Activated naive CD4-positive, alpha-beta T cell treated with anti-CD3 and anti-CD28 coated beads, Interleukin-2, amount 50 U/mL, for 72 hours (primary cell): ENCODE measurements at regions not wholly inside any gene's neighbourhood (a gene's known extent, or its start where the extent isn't known, plus 50 kb on each side); places are given as distances from the start of the nearest gene placed in this dataset.

Experiments
- ATAC-seq, 2 donors: fragments of 150-1000 bp; cut with Tn5 transposase; 2 replicates each; pipeline ENCODE4 v1.10.0; 2021; ENCODE audit warnings: mild to moderate bottlenecking in 2 of 2, moderate library complexity in 2 of 2
- DNase-seq, 2 donors: peaks; one replicate each; pipeline ENCODE4 v3.0.0; 2021 to 2022; ENCODE audit warnings: low spot score in 2 of 2
- H3K27ac Mint-ChIP-seq, 2 donors: one replicate each; pipeline ENCODE4 v1.8.0; 2022; ENCODE audit warnings: mild to moderate bottlenecking in 2 of 2, mixed read lengths in 2 of 2
- H3K36me3 Mint-ChIP-seq, 2 donors: one replicate each; pipeline ENCODE4 v1.8.0; 2022; ENCODE audit warnings: mixed read lengths in 2 of 2
- H3K9me3 Mint-ChIP-seq, 2 donors: one replicate each; pipeline ENCODE4 v1.8.0; 2022; ENCODE audit warnings: mixed read lengths in 2 of 2

DNA sequence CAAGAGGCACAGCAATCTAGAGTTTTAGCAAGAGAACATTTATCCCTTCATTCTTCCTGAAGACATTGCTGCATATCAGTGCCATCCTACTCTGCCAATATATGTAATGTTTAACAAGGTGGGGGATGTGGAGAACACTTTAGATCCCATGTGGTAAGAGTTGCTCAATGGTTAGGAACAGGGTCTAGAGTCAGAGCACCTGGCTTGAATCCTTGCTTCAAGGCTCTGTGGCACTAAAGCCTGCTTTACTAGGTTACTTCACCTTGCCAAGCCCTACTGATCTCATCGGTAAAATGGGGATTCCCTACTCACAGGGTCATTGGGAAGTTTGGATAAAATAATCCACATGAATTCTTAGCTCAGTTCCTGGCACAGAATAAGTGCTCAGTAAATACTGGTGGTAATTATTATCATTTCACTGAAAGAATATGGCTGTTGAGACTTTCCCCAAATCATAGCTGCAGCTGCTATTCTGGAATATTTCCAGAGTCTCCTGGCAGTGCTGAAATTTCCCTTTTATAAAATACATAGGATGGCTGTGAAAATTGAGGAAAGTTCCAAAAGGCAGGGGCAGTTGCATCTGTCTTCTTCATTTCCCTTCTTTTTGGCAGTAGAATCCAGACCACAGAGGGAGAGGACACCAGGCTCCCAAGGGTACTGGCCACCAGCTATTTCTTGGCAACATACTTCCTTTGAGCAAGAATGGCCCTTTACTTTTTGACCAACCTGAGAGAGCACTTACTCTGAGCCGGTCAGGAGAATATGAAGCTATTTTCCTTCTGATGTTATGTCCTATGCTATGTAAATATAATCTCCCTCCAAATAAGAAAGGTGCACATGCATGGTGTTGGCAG is 142.8 kb downstream of the PALM2AKAP2 start:
- ATAC-seq = no peak
- peaks cover 0 to 3% of the 10 kb centered on the region in 2 donors for H3K9me3 Mint-ChIP-seq
- H3K36me3 Mint-ChIP-seq = peaks cover 7 to 24% of the 10 kb centered on the region in 2 donors
- no peak overlapping the region for H3K27ac Mint-ChIP-seq
- DNase-seq = no peak

DNA sequence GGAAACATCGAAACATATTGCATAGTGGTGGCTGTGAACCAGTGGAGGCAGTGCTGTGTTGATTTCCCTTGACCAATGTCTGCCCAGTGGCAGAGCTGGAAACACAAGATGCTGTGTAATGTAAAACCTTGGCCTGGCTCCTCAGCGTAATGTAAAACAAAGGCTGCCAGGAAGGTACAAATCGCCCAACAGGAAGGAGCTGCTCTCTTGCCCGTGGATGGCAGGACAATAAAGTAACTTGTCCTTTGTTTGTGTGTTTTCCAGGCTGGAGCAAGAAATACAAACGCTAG is 143.4 kb downstream of the PALM2AKAP2 start:
- peaks cover 4 to 20% of the 10 kb centered on the region in 2 donors for H3K36me3 Mint-ChIP-seq
- ATAC-seq = no peak
- H3K27ac Mint-ChIP-seq = no peak overlapping the region
- peaks cover 0 to 3% of the 10 kb centered on the region in 2 donors for H3K9me3 Mint-ChIP-seq
- DNase-seq = no peak

DNA sequence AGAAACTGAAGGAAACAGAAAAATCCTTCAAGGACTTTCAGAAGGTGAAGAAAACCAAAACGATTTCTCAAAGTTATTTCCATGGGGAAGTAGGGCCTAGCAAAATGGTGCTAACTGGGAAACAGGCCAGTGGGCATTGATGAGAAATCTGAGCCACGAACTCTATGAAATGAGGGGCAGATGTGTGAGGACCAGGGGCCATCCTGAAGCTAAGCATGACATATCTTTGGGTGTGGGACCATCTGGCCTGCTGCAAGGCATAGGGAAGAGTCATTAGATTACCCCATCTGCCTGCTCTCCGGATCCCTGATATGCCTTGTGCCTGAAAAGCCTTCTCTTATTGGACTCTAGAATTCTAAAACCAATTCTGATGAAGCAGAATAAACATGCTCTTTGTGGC is 143.8 kb downstream of the PALM2AKAP2 start:
- peaks cover 4 to 24% of the 10 kb centered on the region in 2 donors for H3K36me3 Mint-ChIP-seq
- DNase-seq (no peak), ATAC-seq (no peak)
- no peak overlapping the region for H3K27ac Mint-ChIP-seq
- peaks cover 0 to 3% of the 10 kb centered on the region in 2 donors for H3K9me3 Mint-ChIP-seq

DNA sequence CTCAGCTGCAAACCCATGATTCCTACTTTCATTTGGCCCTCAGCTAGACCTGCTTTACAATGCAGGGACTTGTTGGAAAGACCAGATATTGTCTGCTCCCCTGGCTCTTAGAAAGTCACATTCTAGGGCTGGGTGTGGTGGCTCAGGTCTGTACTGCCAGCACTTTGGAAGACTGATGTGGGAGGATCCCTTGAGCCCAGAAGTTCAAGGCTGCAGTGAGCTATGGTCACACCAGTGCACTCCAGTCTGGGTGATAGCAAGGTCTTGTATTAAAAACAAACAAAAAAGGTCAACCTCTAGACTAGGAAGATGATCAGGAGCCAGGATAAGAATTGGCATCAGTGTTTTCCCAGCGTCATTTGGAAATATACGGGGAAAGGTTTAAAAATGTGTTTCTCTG is 145.8 kb downstream of the PALM2AKAP2 start:
- DNase-seq (no peak), ATAC-seq (no peak)
- Mint-ChIP-seq H3K27ac (no peak overlapping the region), H3K9me3 (no peaks in the 10 kb centered on the region), H3K36me3 (peaks cover 0 to 26% of the 10 kb centered on the region in 2 donors)

DNA sequence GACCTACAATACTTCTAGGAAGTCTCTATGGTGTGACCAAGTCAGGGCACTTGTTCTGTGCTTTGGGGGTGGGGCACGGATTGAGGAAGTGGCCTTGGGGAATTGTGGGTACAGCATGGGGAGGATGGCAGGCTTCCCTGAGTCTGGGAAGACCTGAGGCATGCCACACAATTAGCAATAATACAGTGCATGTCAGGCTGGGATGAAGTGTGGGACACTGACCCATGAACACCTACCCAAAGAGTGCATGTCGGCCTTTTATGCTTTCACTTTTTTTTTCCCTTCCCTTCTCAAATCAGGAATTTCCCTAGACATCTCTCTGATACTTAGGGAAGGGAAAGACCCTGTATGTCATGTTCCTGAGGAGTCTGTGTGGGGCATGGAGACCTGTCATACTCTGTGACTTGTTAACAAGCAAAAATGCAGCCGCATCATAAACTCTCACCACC is 146.4 kb downstream of the PALM2AKAP2 start:
- Mint-ChIP-seq H3K9me3 (no peaks in the 10 kb centered on the region), H3K27ac (no peak overlapping the region), H3K36me3 (peaks cover 0 to 26% of the 10 kb centered on the region in 2 donors)
- DNase-seq = no peak
- no peak for ATAC-seq

DNA sequence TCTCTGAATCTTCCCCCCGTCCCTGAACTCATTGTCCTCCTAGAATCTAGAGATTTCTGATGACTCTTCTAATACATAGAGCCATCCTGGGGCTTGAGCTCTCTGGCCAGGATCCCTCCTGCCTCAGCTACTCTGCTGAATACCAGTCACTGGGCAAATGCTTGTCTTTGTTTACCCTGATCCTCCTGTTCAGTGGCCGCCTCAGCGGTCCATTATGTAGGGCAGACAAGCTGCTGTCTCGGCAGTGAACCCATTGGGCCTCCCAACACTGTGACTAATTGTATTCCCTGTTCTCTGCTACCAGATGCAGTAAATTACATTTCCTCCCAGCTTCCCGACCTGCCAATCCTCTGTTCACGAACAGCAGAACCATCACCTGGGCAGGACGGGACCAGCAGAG is 151.6 kb downstream of the PALM2AKAP2 start:
- peaks cover 7 to 8% of the 10 kb centered on the region in 2 donors for H3K9me3 Mint-ChIP-seq
- peak overlapping the region in 1 of 2 donors; percentile 19 for H3K27ac Mint-ChIP-seq
- no peak for ATAC-seq

DNA sequence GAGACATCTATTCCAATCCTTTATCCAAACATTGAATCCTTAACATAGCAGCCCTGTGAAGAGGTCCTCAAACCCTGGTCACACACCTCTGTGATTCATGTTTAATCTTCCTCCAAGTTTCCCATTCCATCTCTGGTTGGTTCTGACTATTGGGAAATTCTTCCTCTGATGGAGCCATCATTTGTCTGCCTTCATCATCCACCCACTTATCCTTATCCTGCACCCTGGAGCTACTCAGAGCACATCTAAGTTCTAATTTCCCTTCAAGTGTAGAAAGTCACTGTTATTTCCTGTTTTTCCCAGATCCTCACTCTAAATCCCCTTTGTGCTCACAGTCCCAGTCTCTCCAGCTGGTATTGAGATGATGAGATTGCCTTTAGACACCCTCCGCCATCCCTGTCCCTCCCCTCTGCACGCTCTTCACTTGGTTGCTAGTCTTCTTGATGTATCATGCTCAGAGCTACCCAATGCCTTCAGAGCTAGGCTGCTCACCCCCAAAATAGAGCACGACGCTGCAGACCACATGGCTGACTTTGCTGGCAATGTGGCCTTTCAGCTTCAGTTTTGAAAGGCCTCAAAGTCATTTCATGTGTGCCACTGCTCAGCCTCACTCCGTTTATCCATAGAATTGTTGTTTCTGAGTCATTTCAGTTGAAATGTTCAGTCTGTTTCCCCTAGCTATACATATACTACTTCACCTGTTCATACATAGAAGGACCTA is 154.3 kb downstream of the PALM2AKAP2 start:
- peak overlapping the region; percentile 62 to 73 for H3K27ac Mint-ChIP-seq
- peak; percentile 82 to 89 for ATAC-seq
- peak in 1 of 2 donors; percentile 46 for DNase-seq
- H3K36me3 Mint-ChIP-seq = peaks cover 12 to 16% of the 10 kb centered on the region in 2 donors
- peaks cover 12% of the 10 kb centered on the region in 2 donors for H3K9me3 Mint-ChIP-seq

More for the DNA sequence above, 151.6 kb downstream of the PALM2AKAP2 start:
- DNase-seq = no peak
- peaks cover 6 to 19% of the 10 kb centered on the region in 2 donors for H3K36me3 Mint-ChIP-seq

DNA sequence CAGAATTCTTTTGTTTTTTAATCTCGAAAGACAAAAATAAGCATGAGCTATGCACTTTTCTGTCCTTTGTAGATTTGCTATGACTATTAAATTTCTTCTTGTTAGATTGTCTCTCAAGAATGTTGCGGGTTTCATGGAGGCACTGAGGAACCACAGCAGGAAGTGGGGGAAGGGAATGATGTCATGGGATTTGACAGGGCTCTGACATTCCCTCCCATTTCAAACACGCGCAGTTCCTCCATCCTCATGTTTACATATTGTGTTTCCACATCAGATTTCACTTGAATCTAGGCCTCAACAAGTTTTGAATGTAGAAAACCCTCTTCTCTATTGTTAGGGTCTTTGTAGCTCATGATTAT is 154.8 kb downstream of the PALM2AKAP2 start:
- Mint-ChIP-seq H3K9me3 (peaks cover 12% of the 10 kb centered on the region in 2 donors), H3K36me3 (peaks cover 12 to 14% of the 10 kb centered on the region in 2 donors), H3K27ac (peak overlapping the region; percentile 62 to 73)
- DNase-seq (no peak), ATAC-seq (no peak)

DNA sequence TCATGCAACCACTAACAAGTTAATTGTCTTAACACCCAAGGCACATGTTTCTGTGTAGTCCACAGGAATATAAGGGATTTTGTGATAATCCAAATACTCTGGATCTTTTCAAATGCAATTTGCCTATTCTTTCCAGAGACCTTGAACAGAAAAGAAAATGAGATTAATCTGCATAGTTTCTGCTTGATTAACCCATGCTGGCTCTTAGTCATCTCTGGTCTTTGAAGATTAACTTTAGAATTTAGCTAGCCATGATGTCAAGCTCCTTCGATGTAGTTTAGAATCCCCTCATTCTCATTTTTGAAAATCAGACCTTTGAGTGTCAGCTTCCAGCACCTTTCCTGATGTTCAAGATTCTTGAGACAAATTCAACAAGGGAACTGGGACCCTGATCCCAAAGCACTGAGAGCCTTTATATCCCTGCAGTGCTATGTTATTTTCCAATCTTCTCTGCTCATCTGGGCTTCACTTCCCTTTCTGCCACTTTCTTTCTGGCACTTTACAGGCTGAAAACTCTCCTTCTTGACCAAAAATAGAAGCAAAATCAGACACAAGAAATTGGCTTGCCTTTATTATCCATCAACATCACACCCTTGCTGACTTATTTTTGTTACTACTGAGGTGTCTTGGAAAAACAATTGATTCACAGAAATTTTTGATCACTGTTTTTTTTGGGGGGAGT is 155.5 kb downstream of the PALM2AKAP2 start:
- Mint-ChIP-seq H3K27ac (peak overlapping the region; percentile 62 to 73), H3K9me3 (peaks cover 12% of the 10 kb centered on the region in 2 donors), H3K36me3 (peaks cover 12 to 14% of the 10 kb centered on the region in 2 donors)
- peak; percentile 46 to 61 for ATAC-seq
- no peak for DNase-seq

DNA sequence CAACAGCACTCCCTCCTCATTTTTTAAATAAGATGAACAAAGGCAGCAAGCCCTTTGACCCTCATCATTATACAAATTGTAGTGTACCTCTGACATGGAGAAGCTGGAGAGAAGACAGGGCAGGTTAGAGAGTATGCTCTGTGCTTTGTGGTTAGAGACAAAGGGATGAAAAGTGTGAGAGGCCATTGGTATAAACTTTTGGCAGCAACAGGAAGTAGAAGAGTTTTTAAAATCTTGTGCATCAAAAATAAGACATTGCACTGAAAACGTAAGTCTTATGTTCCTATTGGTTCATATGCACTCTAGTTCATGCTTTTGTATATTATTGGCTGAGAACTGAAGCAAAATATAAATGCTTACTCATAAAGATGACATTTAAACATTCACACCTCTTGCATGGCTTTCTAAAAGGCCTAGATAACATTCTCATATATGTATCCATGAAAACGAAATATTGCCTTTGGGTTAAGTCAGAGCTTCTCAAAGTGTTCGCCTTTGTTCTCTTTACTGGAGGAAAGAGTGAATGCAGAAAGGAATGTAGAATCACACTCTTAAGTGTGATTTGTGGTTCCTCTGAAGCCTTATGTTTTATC is 158.0 kb downstream of the PALM2AKAP2 start:
- ATAC-seq (peak; percentile 25 to 42), DNase-seq (no peak)
- H3K9me3 Mint-ChIP-seq = peaks cover 18 to 20% of the 10 kb centered on the region in 2 donors
- peaks cover 12 to 20% of the 10 kb centered on the region in 2 donors for H3K36me3 Mint-ChIP-seq
- H3K27ac Mint-ChIP-seq = peak overlapping the region in 1 of 2 donors; percentile 1

DNA sequence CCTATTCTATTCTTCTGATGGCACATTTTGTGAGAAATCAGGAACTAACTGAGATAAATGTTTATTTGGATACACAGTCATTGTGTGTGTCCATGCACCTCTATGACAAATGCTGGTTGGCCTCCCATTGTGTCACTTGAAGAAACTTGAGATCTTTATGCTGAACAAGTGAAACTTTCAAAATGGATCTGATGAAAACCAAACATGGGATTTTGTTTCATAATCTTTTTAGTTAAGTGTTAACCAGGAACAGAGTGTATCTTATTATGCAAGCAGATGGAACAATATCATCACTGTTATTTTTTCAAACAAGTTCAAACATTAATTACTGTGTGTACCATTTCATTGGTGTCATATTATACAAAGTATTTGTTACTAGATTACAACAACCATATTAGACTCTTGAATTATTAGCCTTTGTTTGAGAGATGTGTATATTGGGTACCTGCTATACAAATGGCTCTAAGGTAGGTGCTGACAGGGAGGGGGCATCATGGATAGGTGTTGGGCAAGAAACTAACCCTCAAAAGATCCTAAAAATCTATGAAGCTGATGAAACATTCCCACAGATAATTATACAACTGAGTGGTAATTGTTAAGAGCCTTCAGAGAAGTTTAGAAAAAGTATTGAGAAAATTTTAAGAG is 159.8 kb downstream of the PALM2AKAP2 start:
- ATAC-seq (no peak), DNase-seq (no peak)
- Mint-ChIP-seq H3K9me3 (peaks cover 13 to 21% of the 10 kb centered on the region in 2 donors), H3K27ac (no peak overlapping the region), H3K36me3 (peaks cover 5 to 21% of the 10 kb centered on the region in 2 donors)

DNA sequence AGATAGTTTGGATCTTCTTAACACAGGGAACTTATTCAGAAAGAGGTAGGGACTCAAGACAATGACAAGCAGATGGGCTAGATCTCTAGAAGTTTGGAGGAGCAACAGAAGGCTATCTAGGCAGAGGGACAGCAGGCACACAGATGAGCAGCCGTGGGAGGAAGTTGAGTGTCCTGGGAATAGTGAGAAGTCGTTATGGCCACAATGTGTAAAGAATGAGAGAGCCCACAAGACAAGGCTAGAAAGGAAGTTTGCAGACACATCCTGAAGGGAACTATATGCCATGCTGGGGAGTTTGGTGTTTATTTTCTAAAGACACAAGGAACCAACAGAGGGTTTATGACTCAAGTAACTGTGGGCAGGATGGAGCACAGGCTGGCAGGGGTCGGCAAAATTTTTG is 160.6 kb downstream of the PALM2AKAP2 start:
- H3K27ac Mint-ChIP-seq = no peak overlapping the region

DNA sequence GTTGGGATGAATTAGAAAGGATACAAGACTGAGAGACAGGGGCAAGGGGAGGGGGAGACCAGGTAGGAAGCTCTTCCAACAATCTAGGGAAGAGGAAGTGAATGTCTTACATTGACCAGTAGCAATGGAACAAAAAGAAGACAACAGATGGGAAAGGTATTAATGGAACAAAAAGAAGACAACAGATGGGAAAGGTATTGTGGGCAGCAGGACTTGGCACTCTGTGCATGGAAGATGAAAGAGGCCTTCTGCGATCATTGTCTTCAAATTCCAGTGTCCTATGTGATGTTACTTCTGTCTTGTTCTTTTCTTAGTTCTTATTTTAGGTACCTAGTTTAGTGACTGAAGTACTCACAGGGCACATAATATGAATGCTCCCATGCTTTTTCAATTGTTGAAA is 161.8 kb downstream of the PALM2AKAP2 start:
- Mint-ChIP-seq H3K36me3 (peaks cover 4 to 17% of the 10 kb centered on the region in 2 donors), H3K27ac (no peak overlapping the region)

More for the DNA sequence above, 160.6 kb downstream of the PALM2AKAP2 start:
- no peak for DNase-seq
- Mint-ChIP-seq H3K9me3 (peaks cover 13 to 21% of the 10 kb centered on the region in 2 donors), H3K36me3 (peaks cover 5 to 21% of the 10 kb centered on the region in 2 donors)
- ATAC-seq = no peak

DNA sequence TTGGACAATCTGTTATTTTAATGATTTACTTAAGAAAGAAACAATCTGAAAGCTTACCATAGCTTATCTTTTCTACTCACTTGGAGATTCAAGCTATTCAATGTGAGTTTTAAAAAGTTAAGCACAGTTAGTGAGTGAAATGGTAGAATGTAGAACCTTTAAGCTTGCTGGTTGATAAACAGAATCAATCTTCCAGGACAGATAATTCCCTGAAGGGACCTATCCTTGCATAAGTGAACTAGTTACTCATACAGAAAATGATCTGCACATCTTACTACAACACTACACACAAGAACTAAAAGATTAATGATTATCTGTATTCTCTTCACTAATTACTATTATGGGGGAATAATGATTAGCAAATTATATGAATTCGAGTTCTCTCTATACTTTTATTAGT is 165.6 kb downstream of the PALM2AKAP2 start:
- Mint-ChIP-seq H3K27ac (no peak overlapping the region), H3K9me3 (peaks cover 6 to 18% of the 10 kb centered on the region in 2 donors), H3K36me3 (peaks cover 0 to 17% of the 10 kb centered on the region in 2 donors)
- no peak for ATAC-seq
- no peak for DNase-seq

More for the DNA sequence above, 161.8 kb downstream of the PALM2AKAP2 start:
- no peak for ATAC-seq
- DNase-seq = no peak
- peaks cover 9 to 18% of the 10 kb centered on the region in 2 donors for H3K9me3 Mint-ChIP-seq

DNA sequence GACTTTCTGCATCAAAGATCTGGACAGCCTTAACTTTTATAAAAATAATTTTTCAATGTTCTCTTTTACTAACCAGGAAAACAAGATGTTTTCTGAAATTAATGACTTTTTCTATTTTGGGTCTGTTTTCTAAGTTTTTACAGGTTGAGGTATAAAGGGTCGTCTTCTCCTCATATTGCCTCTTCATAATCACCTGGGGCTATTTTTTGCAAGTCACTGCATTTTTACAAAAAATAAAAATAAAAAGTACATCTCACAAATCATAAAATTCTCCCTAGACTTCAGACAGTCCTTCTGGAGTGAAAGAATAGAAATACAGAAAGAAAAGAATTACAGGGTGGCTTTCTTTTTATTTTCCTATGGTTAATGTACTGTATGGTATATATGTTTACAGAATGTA is 168.5 kb downstream of the PALM2AKAP2 start:
- H3K9me3 Mint-ChIP-seq = peaks cover 4 to 14% of the 10 kb centered on the region in 2 donors
- DNase-seq (no peak), ATAC-seq (no peak)
- peaks cover 0 to 17% of the 10 kb centered on the region in 2 donors for H3K36me3 Mint-ChIP-seq
- no peak overlapping the region for H3K27ac Mint-ChIP-seq
